CD14-positive monocyte (primary cell): ENCODE measurements at regions not wholly inside any gene's neighbourhood (a gene's known extent, or its start where the extent isn't known, plus 50 kb on each side); places are given as distances from the start of the nearest gene placed in this dataset.
"Not testable (repeated sequence)": the region's sequence is repeated elsewhere in the genome, so short reads cannot be mapped to it uniquely, and the experiment has no call there.

Experiments
- DNase-seq, 3 donors: peaks; one replicate each; pipeline ENCODE4 v3.0.0-alpha.2; 2011 to 2022
- H2AFZ ChIP-seq: 2 replicates; pipeline ENCODE4 v1.6.0; 2012; ENCODE audit warnings: mild to moderate bottlenecking, low read depth, low read length, inconsistent platforms; ENCODE audit not compliant: insufficient read depth, poor library complexity, severe bottlenecking
- H3K27ac ChIP-seq, 2 donors: 1 replicate in 1 of 2; 2 replicates in 1 of 2; pipeline ENCODE4 v1.5.1; 2012 to 2013; ENCODE audit warnings: low read length in 2 of 2, control low read depth in 1 of 2, inconsistent platforms in 1 of 2, low read depth in 1 of 2, mild to moderate bottlenecking in 1 of 2
- H3K27me3 ChIP-seq, 2 donors: one replicate each; pipeline versions ENCODE4 v1.6.0 to v1.6.1; 2011 to 2013; ENCODE audit warnings: low read length in 2 of 2; ENCODE audit not compliant: control insufficient read depth in 2 of 2, insufficient read depth in 2 of 2
- H3K36me3 ChIP-seq, 2 donors: replicated peaks in 1 of 2; 1 replicate in 1 of 2; 2 replicates in 1 of 2; pipeline versions ENCODE4 v1.5.1 to v1.6.1; 2012 to 2013; ENCODE audit warnings: low read length in 2 of 2, control low read depth in 1 of 2, inconsistent platforms in 1 of 2, mild to moderate bottlenecking in 1 of 2; ENCODE audit not compliant: insufficient read depth in 2 of 2, control insufficient read depth in 1 of 2
- H3K4me1 ChIP-seq, 2 donors: 1 replicate in 1 of 2; 2 replicates in 1 of 2; pipeline versions ENCODE4 v1.5.1 to v1.6.1; 2012 to 2013; ENCODE audit warnings: low read length in 2 of 2, control low read depth in 1 of 2, inconsistent platforms in 1 of 2, mild to moderate bottlenecking in 1 of 2, moderate library complexity in 1 of 2; ENCODE audit not compliant: insufficient read depth in 2 of 2, control insufficient read depth in 1 of 2
- H3K4me2 ChIP-seq: replicated peaks from 2 replicates; pipeline ENCODE3; 2012; ENCODE audit warnings: low read length, moderate library complexity, mild to moderate bottlenecking; ENCODE audit not compliant: poor library complexity, severe bottlenecking; ENCODE audit errors: extremely low read depth
- H3K4me3 ChIP-seq, 3 experiments: fragments of 200-600 bp in 1 of 3; sonication (generic) in 1 of 3; replicated peaks in 1 of 3; 1 replicate in 2 of 3; 2 replicates in 1 of 3; pipeline ENCODE4 v1.5.1; 2011 to 2013; ENCODE audit warnings: low read length in 3 of 3, mild to moderate bottlenecking in 3 of 3, control low read depth in 2 of 3, low read depth in 2 of 3, inconsistent platforms in 1 of 3, moderate library complexity in 1 of 3
- H3K79me2 ChIP-seq: 2 replicates; pipeline ENCODE4 v1.6.0; 2012; ENCODE audit warnings: mild to moderate bottlenecking, control low read depth, inconsistent platforms, low read length, moderate library complexity; ENCODE audit not compliant: insufficient read depth
- H3K9ac ChIP-seq: 2 replicates; pipeline ENCODE4 v1.6.0; 2017; ENCODE audit warnings: low read length, mild to moderate bottlenecking; ENCODE audit not compliant: insufficient read depth, poor library complexity, severe bottlenecking
- H3K9me3 ChIP-seq, 2 donors: replicated peaks in 1 of 2; 1 replicate in 1 of 2; 2 replicates in 1 of 2; pipeline versions ENCODE4 v1.5.1 to v1.6.1; 2012 to 2013; ENCODE audit warnings: low read length in 2 of 2, control low read depth in 1 of 2; ENCODE audit not compliant: control insufficient read depth in 1 of 2, insufficient read depth in 1 of 2
- H4K20me1 ChIP-seq: 2 replicates; pipeline ENCODE4 v1.6.0; 2012; ENCODE audit warnings: mild to moderate bottlenecking, low read length, control low read depth, moderate library complexity; ENCODE audit not compliant: insufficient read depth
- H3K27ac Mint-ChIP-seq, 7 donors: one replicate each; pipeline ENCODE4 v1.8.0; 2020; ENCODE audit warnings: mild to moderate bottlenecking in 7 of 7, mixed read lengths in 7 of 7, moderate library complexity in 6 of 7, inconsistent platforms in 2 of 7
- H3K27me3 Mint-ChIP-seq, 3 donors: one replicate each; pipeline ENCODE4 v1.8.0; 2021 to 2022; ENCODE audit warnings: low read depth in 3 of 3, mild to moderate bottlenecking in 3 of 3, mixed read lengths in 3 of 3, moderate library complexity in 3 of 3, inconsistent platforms in 1 of 3
- H3K36me3 Mint-ChIP-seq, 2 donors: one replicate each; pipeline ENCODE4 v1.8.0; 2020; ENCODE audit warnings: mixed read lengths in 2 of 2, inconsistent platforms in 1 of 2, mild to moderate bottlenecking in 1 of 2
- H3K4me1 Mint-ChIP-seq: one replicate; pipeline ENCODE4 v1.8.0; 2020; ENCODE audit warnings: mild to moderate bottlenecking, mixed read lengths
- H3K4me3 Mint-ChIP-seq, 2 donors: one replicate each; pipeline ENCODE4 v1.8.0; 2020; ENCODE audit warnings: mild to moderate bottlenecking in 2 of 2, mixed read lengths in 2 of 2, moderate library complexity in 1 of 2
- H3K9me3 Mint-ChIP-seq, 7 donors: one replicate each; pipeline ENCODE4 v1.8.0; 2020 to 2022; ENCODE audit warnings: mixed read lengths in 7 of 7, mild to moderate bottlenecking in 6 of 7, moderate library complexity in 6 of 7, inconsistent platforms in 2 of 7
- WGBS: methylation state at CpG from one replicate; pipeline ENCODE4 v1.1.5; 2013; ENCODE audit warnings: missing lambda C conversion rate; ENCODE audit not compliant: insufficient coverage; 5-methylcytosine and 5-hydroxymethylcytosine counted together
- intact Hi-C, 2 donors: fragments of 100-400 bp; cut with micrococcal nuclease; formaldehyde crosslinking; loops; one replicate each; pipeline versions ENCODE4 v1.15.0 to v1.15.1; 2023
- TF ChIP-seq, protein P1 (sequence below): fragments of 200-600 bp; IDR thresholded peaks from one replicate; pipeline ENCODE4 v1.8.0; 2022; ENCODE audit warnings: antibody characterized with exemption, mild to moderate bottlenecking

DNA sequence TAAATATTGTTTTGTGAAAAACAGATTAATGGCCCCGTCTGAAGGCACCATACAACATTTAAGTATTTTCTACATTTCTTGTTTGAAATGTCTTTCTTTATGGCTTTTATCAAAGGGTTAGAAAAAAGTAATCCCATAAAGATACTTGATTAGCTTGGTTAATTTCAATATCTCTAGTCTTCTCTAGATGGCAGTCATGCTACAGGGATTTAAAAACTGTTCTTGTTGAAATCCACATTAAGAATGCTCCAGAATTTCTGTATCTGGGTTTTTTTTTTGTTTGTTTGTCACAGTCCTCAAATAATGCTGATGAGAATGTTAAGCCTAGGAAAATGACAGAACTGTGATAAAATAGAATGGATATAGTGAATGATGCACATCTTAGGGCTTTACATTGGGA is 109.0 kb upstream of the AADAT start:
- no CpG with 5 or more reads among the region's 1 CpG for WGBS
- intact Hi-C loops, result no loop called here
- H3K9ac ChIP-seq, result no peak overlapping the region
- H3K4me3 ChIP-seq, result no peak overlapping the region
- Mint-ChIP-seq H3K4me3 (no peak overlapping the region), H3K36me3 (no peaks in the 10 kb centered on the region), H3K9me3 (peaks cover 21 to 48% (median 32%) of the 10 kb centered on the region in 7 donors), H3K4me1 (peaks cover 4% of the 10 kb centered on the region), H3K27me3 (peaks cover 0 to 1% (median 0%) of the 10 kb centered on the region in 3 donors), H3K27ac (no peak overlapping the region)
- H3K27me3 ChIP-seq, result no peaks in the 10 kb centered on the region
- no peak overlapping the region for H2AFZ ChIP-seq
- H3K79me2 ChIP-seq, result no peaks in the 10 kb centered on the region
- peaks cover 13 to 33% of the 10 kb centered on the region in 2 donors for H3K9me3 ChIP-seq
- TF ChIP-seq, protein P1, sequence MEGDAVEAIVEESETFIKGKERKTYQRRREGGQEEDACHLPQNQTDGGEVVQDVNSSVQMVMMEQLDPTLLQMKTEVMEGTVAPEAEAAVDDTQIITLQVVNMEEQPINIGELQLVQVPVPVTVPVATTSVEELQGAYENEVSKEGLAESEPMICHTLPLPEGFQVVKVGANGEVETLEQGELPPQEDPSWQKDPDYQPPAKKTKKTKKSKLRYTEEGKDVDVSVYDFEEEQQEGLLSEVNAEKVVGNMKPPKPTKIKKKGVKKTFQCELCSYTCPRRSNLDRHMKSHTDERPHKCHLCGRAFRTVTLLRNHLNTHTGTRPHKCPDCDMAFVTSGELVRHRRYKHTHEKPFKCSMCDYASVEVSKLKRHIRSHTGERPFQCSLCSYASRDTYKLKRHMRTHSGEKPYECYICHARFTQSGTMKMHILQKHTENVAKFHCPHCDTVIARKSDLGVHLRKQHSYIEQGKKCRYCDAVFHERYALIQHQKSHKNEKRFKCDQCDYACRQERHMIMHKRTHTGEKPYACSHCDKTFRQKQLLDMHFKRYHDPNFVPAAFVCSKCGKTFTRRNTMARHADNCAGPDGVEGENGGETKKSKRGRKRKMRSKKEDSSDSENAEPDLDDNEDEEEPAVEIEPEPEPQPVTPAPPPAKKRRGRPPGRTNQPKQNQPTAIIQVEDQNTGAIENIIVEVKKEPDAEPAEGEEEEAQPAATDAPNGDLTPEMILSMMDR, result no peak
- no peak overlapping the region for H3K4me2 ChIP-seq
- DNase-seq, result no peak
- H3K27ac ChIP-seq, result no peak overlapping the region
- H3K4me1 ChIP-seq, result peaks cover 0 to 2% of the 10 kb centered on the region in 2 donors
- H4K20me1 ChIP-seq, result no peaks in the 10 kb centered on the region
- no peaks in the 10 kb centered on the region for H3K36me3 ChIP-seq

DNA sequence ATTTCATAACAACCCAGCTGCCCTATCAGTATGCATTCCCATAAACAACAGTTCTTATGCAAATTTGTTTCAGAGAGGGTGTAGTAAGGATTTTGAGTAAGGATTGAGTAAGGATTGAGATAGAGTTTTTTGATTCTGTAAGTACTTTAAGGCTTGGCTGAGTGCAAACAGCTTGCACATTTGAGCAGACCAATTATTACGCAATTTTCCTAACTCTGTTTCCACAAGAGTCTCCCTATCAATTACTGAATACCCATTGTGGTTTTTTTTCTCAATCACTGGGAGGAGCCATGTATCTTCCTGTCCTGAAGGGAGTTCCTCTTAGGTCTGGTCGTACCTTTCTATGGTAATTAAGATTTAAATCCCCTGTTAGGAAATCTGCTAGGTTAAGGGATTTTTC is 105.0 kb upstream of the AADAT start:
- DNase-seq, H3K9me3 ChIP-seq, H3K4me3 Mint-ChIP-seq, H2AFZ ChIP-seq, H3K36me3 ChIP-seq, H4K20me1 ChIP-seq, H3K9ac ChIP-seq, intact Hi-C loops, H3K36me3 Mint-ChIP-seq, H3K4me1 Mint-ChIP-seq, H3K27me3 ChIP-seq, H3K79me2 ChIP-seq, H3K27ac ChIP-seq, H3K4me3 ChIP-seq, H3K4me2 ChIP-seq, H3K4me1 ChIP-seq, H3K27me3 Mint-ChIP-seq: not testable (repeated sequence)
- Mint-ChIP-seq H3K9me3 (peaks cover 3 to 27% (median 12%) of the 10 kb centered on the region in 7 donors), H3K27ac (peak overlapping the region in 1 of 7 donors; percentile 50)
- WGBS, result no CpG with 5 or more reads among the region's 2 CpGs
